SK-N-SH (cell line): ENCODE measurements at regions not wholly inside any gene's neighbourhood (a gene's known extent, or its start where the extent isn't known, plus 50 kb on each side); places are given as distances from the start of the nearest gene placed in this dataset.

Experiments
- CTCF ChIA-PET: fragments of 300-600, 350-600 bp; formaldehyde crosslinking; extraction: SDS; loops from one replicate; lab custom pipeline; 2021; lab: Yijun Ruan, JAX
- POLR2A ChIA-PET: fragments of 350-600 bp; sonication (Branson Sonifier 250); formaldehyde crosslinking; extraction: SDS; loops from one replicate; lab custom pipeline; 2020; ENCODE audit warnings: antibody characterized with exemption, inconsistent platforms; lab: Yijun Ruan, JAX
- DNase-seq: peaks from one replicate; pipeline ENCODE4 v3.0.0; 2012
- H2AFZ ChIP-seq: fragments of 200-600 bp; sonication (generic); 2 replicates; pipeline ENCODE4 v1.8.1; 2016; ENCODE audit warnings: antibody characterized with exemption, mild to moderate bottlenecking, low read depth
- H3F3A ChIP-seq: fragments of 200-600 bp; sonication (generic); replicated peaks from 2 replicates; pipeline ENCODE3; 2016; ENCODE audit warnings: antibody characterized with exemption, mild to moderate bottlenecking; ENCODE audit not compliant: insufficient read depth
- H3K27ac ChIP-seq, 2 experiments: fragments of 200-500 bp in 1 of 2; fragments of 200-600 bp in 1 of 2; sonication (Bioruptor generic) in 1 of 2; sonication (generic), shearing (Covaris generic) in 1 of 2; 2 replicates each; pipeline versions ENCODE4 v1.5.1 to v1.6.1; 2014 to 2016; ENCODE audit warnings: low read depth in 2 of 2, inconsistent platforms in 1 of 2, low read length in 1 of 2, mild to moderate bottlenecking in 1 of 2, mixed read lengths in 1 of 2
- H3K27me3 ChIP-seq: fragments of 200-600 bp; sonication (generic), shearing (Covaris generic); 2 replicates; pipeline ENCODE4 v1.6.1; 2016; ENCODE audit warnings: mixed run types; ENCODE audit not compliant: insufficient read depth
- H3K36me3 ChIP-seq, 2 experiments: fragments of 200-500 bp in 1 of 2; fragments of 200-600 bp in 1 of 2; sonication (Bioruptor generic) in 1 of 2; sonication (generic) in 1 of 2; replicated peaks in 1 of 2; 2 replicates each; pipeline versions ENCODE3 to v1.5.1; 2014 to 2016; ENCODE audit warnings: low read length in 1 of 2, mild to moderate bottlenecking in 1 of 2; ENCODE audit not compliant: insufficient read depth in 2 of 2, control insufficient read depth in 1 of 2
- H3K4me1 ChIP-seq, 2 experiments: fragments of 200-500 bp in 1 of 2; fragments of 200-600 bp in 1 of 2; sonication (Bioruptor generic) in 1 of 2; sonication (generic), shearing (Covaris generic) in 1 of 2; 2 replicates each; pipeline versions ENCODE4 v1.5.1 to v1.6.1; 2014 to 2016; ENCODE audit warnings: low read depth in 1 of 2, low read length in 1 of 2, mixed run types in 1 of 2; ENCODE audit not compliant: insufficient read depth in 2 of 2, control insufficient read depth in 1 of 2
- H3K4me2 ChIP-seq: fragments of 200-600 bp; sonication (generic), shearing (Covaris generic); 2 replicates; pipeline ENCODE4 v1.6.1; 2017; ENCODE audit warnings: mixed run types
- H3K4me3 ChIP-seq, 2 experiments: fragments of 200-500 bp in 1 of 2; fragments of 200-600 bp in 1 of 2; sonication (Bioruptor generic) in 1 of 2; sonication (generic), shearing (Covaris generic) in 1 of 2; 2 replicates each; pipeline versions ENCODE4 v1.5.1 to v1.8.1; 2014 to 2016; ENCODE audit warnings: low read depth in 2 of 2, inconsistent platforms in 1 of 2, low read length in 1 of 2, mild to moderate bottlenecking in 1 of 2, mixed read lengths in 1 of 2, moderate library complexity in 1 of 2
- H3K79me2 ChIP-seq: fragments of 200-600 bp; sonication (generic); 2 replicates; pipeline ENCODE4 v1.8.1; 2017; ENCODE audit warnings: mild to moderate bottlenecking; ENCODE audit not compliant: insufficient read depth
- H3K9ac ChIP-seq: fragments of 200-600 bp; sonication (generic); 2 replicates; pipeline ENCODE4 v1.6.1; 2017; ENCODE audit warnings: mixed run types
- H3K9me2 ChIP-seq: fragments of 200-600 bp; sonication (generic); 2 replicates; pipeline ENCODE4 v1.6.1; 2017; ENCODE audit warnings: mixed run types
- H3K9me3 ChIP-seq: fragments of 200-600 bp; sonication (generic); 2 replicates; pipeline ENCODE4 v1.6.1; 2017; ENCODE audit warnings: mixed run types, mild to moderate bottlenecking, moderate library complexity
- H4K20me1 ChIP-seq: fragments of 200-600 bp; sonication (generic); 2 replicates; pipeline ENCODE4 v1.6.1; 2017; ENCODE audit warnings: mild to moderate bottlenecking, mixed run types; ENCODE audit not compliant: insufficient read depth
- ELF1 ChIP-seq: IDR thresholded peaks from 2 replicates; pipeline ENCODE4 v1.4.0; 2012
- EP300 ChIP-seq, 2 experiments: IDR thresholded peaks; 2 replicates each; pipeline versions ENCODE4 v1.4.0 to v1.6.1; 2012; ENCODE audit warnings: borderline replicate concordance in 1 of 2, low read depth in 1 of 2, low read length in 1 of 2
- EZH2phosphoT487 ChIP-seq: fragments of 200-600 bp; sonication (generic); IDR thresholded peaks from 2 replicates; pipeline ENCODE4 v1.6.1; 2017; ENCODE audit warnings: low read depth, mixed run types, mild to moderate bottlenecking, antibody characterized with exemption, moderate library complexity, borderline replicate concordance
- FOSL2 ChIP-seq: IDR thresholded peaks from 2 replicates; pipeline ENCODE4 v1.4.0; 2012; ENCODE audit warnings: low read depth, mild to moderate bottlenecking, moderate library complexity, borderline replicate concordance
- FOXJ3 ChIP-seq: sonication (generic); formaldehyde crosslinking; IDR thresholded peaks from 2 replicates; pipeline ENCODE4 v1.5.1; 2020; ENCODE audit warnings: mild to moderate bottlenecking, missing genetic modification reagents
- JUND ChIP-seq: IDR thresholded peaks from 2 replicates; pipeline ENCODE4 v1.4.0; 2012
- NFIC ChIP-seq: IDR thresholded peaks from 2 replicates; pipeline ENCODE4 v1.4.0; 2012; ENCODE audit warnings: borderline replicate concordance
- NRF1 ChIP-seq: IDR thresholded peaks from 2 replicates; pipeline ENCODE4 v1.6.1; 2012; ENCODE audit warnings: low read depth, mild to moderate bottlenecking, low read length
- POLR2AphosphoS5 ChIP-seq: IDR thresholded peaks from 2 replicates; pipeline ENCODE4 v1.6.1; 2012; ENCODE audit warnings: low read depth, low read length
- RXRA ChIP-seq: IDR thresholded peaks from 2 replicates; pipeline ENCODE4 v1.4.0; 2012; ENCODE audit warnings: low read depth, mild to moderate bottlenecking, borderline replicate concordance
- SIN3A ChIP-seq: IDR thresholded peaks from 2 replicates; pipeline ENCODE4 v1.6.1; 2012; ENCODE audit warnings: low read depth, mild to moderate bottlenecking, low read length, moderate library complexity, borderline replicate concordance
- SMC3 ChIP-seq: IDR thresholded peaks from 2 replicates; pipeline ENCODE4 v1.6.1; 2012; ENCODE audit warnings: low read depth, low read length, improper control_type of control experiment
- TCF12 ChIP-seq: IDR thresholded peaks from 2 replicates; pipeline ENCODE4 v1.4.0; 2012
- TEAD4 ChIP-seq: IDR thresholded peaks from 2 replicates; pipeline ENCODE4 v1.4.0; 2012; ENCODE audit warnings: mild to moderate bottlenecking, borderline replicate concordance; ENCODE audit not compliant: insufficient read depth
- USF1 ChIP-seq: IDR thresholded peaks from 2 replicates; pipeline ENCODE4 v1.4.0; 2012; ENCODE audit warnings: low read depth, borderline replicate concordance
- WGBS: methylation state at CpG from one replicate; pipeline ENCODE4 v1.1.6; 2017; ENCODE audit warnings: low lambda C conversion rate; 5-methylcytosine and 5-hydroxymethylcytosine counted together
- TF ChIP-seq, protein P1 (sequence below): IDR thresholded peaks from 2 replicates; pipeline ENCODE4 v1.4.0; 2012; ENCODE audit warnings: low read depth
- TF ChIP-seq, protein P2 (sequence below): IDR thresholded peaks from 2 replicates; pipeline ENCODE4 v1.6.1; 2012; ENCODE audit warnings: mild to moderate bottlenecking, low read depth, low read length, moderate library complexity

GRCh38 chr14:105894125-105894977, 368.0 kb downstream of the TMEM121 start:
- no peaks in the 10 kb centered on the region for H3F3A ChIP-seq
- no peaks in the 10 kb centered on the region for H3K36me3 ChIP-seq
- no peak overlapping the region for H3K4me3 ChIP-seq
- H3K27me3 ChIP-seq = no peaks in the 10 kb centered on the region
- H3K27ac ChIP-seq = no peak overlapping the region
- no peak overlapping the region for H3K9ac ChIP-seq
- no peaks in the 10 kb centered on the region for H3K79me2 ChIP-seq
- ChIA-PET POLR2A (no interaction called here), CTCF (no interaction called here)
- no peak for DNase-seq
- H3K4me1 ChIP-seq = peaks cover 0 to 39% of the 10 kb centered on the region in 2 experiments; a peak in 1 of 4 replicates
- TF ChIP-seq FOXJ3 (CRISPR knock-in tag) = no peak
- no peak for TF ChIP-seq JUND
- TF ChIP-seq SMC3 = no peak
- TF ChIP-seq NRF1 = no peak
- no peak for TF ChIP-seq SIN3A
- no peak for TF ChIP-seq ELF1
- TF ChIP-seq EZH2phosphoT487 = no peak
- no peak for TF ChIP-seq TCF12
- TF ChIP-seq, protein P1, sequence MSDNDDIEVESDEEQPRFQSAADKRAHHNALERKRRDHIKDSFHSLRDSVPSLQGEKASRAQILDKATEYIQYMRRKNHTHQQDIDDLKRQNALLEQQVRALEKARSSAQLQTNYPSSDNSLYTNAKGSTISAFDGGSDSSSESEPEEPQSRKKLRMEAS = no peak
- no peak for TF ChIP-seq USF1
- no peak for TF ChIP-seq NFIC
- TF ChIP-seq, protein P2, sequence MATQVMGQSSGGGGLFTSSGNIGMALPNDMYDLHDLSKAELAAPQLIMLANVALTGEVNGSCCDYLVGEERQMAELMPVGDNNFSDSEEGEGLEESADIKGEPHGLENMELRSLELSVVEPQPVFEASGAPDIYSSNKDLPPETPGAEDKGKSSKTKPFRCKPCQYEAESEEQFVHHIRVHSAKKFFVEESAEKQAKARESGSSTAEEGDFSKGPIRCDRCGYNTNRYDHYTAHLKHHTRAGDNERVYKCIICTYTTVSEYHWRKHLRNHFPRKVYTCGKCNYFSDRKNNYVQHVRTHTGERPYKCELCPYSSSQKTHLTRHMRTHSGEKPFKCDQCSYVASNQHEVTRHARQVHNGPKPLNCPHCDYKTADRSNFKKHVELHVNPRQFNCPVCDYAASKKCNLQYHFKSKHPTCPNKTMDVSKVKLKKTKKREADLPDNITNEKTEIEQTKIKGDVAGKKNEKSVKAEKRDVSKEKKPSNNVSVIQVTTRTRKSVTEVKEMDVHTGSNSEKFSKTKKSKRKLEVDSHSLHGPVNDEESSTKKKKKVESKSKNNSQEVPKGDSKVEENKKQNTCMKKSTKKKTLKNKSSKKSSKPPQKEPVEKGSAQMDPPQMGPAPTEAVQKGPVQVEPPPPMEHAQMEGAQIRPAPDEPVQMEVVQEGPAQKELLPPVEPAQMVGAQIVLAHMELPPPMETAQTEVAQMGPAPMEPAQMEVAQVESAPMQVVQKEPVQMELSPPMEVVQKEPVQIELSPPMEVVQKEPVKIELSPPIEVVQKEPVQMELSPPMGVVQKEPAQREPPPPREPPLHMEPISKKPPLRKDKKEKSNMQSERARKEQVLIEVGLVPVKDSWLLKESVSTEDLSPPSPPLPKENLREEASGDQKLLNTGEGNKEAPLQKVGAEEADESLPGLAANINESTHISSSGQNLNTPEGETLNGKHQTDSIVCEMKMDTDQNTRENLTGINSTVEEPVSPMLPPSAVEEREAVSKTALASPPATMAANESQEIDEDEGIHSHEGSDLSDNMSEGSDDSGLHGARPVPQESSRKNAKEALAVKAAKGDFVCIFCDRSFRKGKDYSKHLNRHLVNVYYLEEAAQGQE = no peak
- no peak for TF ChIP-seq TEAD4
- no peak for TF ChIP-seq FOSL2
- TF ChIP-seq RXRA = no peak
- TF ChIP-seq EP300 (IDR thresholded peaks at IDR 0.05; ENCODE audit: borderline replicate concordance in 1 of 2, low read depth in 1 of 2, low read length in 1 of 2) = no peak
- no peak for TF ChIP-seq POLR2AphosphoS5
- no peak overlapping the region for H3K4me2 ChIP-seq
- H4K20me1 ChIP-seq = no peaks in the 10 kb centered on the region
- no peaks in the 10 kb centered on the region for H3K9me2 ChIP-seq
- H2AFZ ChIP-seq = no peak overlapping the region
- WGBS = 29% methylated on average over 9 of the region's 19 CpGs
- H3K9me3 ChIP-seq = no peaks in the 10 kb centered on the region
